ENCODE measurements at regions not wholly inside any gene's neighbourhood (a gene's known extent, or its start where the extent isn't known, plus 50 kb on each side); places are given as distances from the start of the nearest gene placed in this dataset.

GRCh38 chr5:82424211-82424610, 146.1 kb upstream of the RPS23 start:
- no peak for TF ChIP-seq CTCF (conservative IDR thresholded peaks at IDR 0.05; ENCODE audit: low read length)
- TF ChIP-seq EZH2phosphoT487 (IDR thresholded peaks at IDR 0.05; ENCODE audit: borderline replicate concordance, low read depth, low read length), result no peak
